Mucosa of gallbladder (tissue), 1 donor: ENCODE measurements at regions not wholly inside any gene's neighbourhood (a gene's known extent, or its start where the extent isn't known, plus 50 kb on each side); places are given as distances from the start of the nearest gene placed in this dataset.

Source experiments
- DNase-seq: peaks from one replicate; pipeline ENCODE4 v3.0.0-alpha.2; 2020; ENCODE audit warnings: low spot score
- donor health status: DM: no; HTN: no; CAD: no.

DNA sequence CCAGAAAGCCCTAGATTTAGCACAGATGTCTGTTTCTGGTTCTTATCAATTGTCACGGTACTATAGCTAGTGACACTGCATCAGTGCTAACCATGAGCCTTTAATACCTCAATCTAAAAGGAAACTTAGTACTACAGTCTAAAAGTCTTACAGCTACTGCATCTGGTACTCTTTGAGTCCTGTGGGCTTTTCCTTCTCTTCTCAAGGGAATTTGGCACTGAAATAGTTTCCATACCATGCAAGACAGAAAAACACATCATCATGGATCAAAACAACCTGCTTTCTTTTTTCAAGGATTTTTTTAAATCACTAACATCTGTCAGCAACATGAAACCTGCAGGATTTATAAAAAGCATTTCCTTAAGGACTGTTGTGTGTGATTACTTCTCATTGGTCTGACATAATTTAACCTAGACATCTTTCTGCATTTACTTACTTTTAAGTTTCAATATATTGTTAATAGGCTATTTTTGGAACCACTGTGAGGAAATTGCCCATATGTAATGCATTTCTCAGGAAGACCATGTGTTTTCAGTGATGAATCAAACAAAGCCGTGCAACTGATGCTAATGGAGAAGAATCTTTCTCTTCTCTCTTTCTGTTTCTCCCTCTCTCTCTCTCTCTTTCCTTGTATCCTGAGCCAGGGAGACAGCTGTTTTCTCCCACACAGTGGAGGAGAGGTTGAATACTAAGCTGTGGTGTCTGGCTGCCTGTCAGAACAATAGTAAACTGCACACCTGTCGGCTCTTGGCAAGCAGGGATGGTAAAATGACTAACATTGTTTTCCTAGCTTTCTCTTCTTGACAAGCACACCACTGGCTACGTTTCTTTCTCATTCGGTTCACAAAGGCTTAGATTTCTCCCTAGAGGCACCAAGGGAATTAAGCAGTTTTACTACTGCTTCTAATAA, 273.4 kb downstream of the CSNK1G3 start:
- no peak for DNase-seq

DNA sequence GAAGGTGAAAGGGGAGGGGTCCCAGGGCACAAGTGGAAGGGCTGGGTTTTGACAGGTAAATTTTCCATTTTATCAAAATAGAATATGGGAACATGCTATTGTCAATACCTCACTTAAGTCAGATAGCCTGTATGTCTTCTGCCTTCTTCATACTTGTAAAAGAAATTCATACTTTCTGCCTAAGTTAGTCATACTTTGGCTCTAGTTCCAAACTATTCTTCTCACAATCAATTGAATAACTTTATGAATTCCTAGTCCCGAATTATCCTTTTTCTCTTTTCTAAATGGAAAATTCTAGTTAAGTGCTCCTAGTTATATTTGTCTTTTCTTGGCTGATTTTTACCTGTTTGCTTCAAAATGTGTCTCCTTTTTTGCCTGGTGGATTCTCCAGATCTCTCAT, 271.4 kb downstream of the CSNK1G3 start:
- DNase-seq: no peak

DNA sequence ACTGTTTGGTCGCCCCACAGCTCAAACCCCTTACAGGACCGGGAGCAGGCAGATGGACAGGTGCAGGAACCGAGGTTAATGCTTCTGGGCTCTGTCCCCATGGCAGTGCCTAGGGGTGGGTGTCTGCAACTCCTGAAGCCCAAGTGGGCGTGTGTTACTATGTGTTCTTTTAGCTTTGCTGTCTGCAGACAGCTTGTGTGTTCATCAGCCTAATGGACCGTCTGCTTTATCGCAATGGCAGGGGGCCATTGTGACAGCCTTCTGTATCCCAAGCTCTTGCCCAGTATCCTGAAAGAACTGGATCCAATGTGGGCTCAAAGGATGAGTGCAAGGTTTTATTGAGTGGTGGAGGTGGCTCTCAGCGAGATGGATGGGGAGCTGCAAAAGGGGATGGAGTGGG, 266.7 kb downstream of the CSNK1G3 start:
- no peak for DNase-seq

DNA sequence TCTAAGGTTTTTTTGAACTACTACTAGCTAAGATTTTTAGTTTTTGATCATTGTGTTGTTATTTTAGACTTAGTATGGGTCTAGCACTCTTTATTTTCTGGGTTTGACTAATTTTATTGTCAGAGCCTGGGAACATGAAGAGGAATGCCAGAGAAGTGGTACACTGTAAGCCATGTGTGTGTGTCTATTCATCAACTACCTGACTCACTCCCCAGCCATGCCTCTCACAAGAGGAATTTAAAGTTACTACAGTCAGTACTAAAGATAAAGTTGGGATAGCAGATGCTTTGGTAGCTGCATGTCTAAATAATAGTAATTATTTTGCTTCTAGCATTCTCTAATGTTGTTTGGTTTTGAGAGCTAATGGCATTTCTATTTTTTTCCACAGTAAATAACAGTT, 264.8 kb downstream of the CSNK1G3 start:
- no peak for DNase-seq

DNA sequence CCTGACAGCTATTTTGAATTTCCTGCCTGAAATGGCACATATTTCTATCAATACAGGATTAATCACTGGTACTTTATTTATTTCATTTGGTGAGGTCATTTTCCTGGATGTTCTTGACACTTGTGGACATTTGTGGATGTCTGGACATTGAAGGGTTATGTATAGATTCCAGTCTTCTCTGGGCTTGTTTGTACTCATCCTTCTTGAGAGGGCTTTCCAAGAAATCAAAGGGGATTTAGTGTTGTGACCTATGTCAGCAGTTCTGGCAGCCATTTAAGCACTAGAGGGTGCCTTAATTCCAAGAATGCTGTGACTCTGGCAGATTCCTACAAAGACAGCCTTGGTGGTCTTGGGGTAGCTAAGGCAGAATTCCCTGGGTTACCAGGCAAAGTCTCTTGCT, 259.7 kb downstream of the CSNK1G3 start:
- DNase-seq: no peak

DNA sequence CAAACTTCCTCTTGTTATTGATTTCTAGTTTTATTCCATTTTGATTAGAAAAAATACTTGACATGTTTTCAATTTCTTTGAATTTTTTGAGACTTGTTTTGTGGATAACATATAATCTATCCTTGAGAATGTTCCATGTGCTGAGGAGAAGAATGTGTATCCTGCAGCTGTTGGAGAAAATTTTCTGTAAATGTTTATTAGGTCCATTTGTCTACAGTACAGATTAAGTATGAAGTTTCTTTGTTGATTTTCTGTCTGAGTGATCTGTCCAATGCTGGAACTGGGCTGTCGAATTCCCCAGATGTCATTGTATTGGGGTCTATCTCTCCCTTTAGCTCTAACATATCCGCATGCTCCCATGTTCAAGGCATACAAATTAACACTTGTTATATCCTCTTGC, 251.2 kb downstream of the CSNK1G3 start:
- DNase-seq: no peak

DNA sequence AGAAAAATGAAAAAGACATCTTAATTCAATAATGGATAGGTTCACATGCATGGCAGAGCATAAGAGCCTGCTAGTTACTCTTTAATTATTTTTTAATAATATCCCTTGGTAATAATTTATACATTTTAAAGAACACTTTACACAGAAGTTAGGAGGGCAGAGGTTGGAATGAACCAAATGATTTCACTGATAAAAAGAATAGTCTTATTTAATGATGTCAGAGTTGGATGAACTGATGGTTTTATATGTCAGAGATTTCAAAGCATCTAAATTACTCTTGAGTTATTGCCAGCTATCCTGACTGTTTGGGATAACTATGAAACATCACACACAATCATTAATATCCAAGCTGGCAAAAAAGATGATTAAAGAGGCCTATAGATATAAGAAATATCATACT, 244.8 kb downstream of the CSNK1G3 start:
- no peak for DNase-seq

DNA sequence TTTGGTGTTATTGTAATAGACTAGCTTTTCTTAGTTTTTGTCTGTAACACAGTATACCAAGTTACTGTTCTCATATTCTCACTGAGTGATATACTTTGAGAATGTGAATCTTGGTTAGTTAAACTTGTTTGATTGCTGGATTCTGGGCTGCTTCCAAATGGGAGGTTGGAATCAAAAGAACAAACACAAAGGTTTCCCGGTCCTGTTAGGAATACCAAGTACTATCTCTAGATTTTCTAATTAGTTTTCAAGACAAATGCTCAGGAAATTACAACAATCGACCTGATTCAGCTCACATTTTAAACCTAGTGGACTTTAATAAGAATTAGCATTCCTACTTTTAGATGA, 244.3 kb downstream of the CSNK1G3 start:
- DNase-seq: no peak

DNA sequence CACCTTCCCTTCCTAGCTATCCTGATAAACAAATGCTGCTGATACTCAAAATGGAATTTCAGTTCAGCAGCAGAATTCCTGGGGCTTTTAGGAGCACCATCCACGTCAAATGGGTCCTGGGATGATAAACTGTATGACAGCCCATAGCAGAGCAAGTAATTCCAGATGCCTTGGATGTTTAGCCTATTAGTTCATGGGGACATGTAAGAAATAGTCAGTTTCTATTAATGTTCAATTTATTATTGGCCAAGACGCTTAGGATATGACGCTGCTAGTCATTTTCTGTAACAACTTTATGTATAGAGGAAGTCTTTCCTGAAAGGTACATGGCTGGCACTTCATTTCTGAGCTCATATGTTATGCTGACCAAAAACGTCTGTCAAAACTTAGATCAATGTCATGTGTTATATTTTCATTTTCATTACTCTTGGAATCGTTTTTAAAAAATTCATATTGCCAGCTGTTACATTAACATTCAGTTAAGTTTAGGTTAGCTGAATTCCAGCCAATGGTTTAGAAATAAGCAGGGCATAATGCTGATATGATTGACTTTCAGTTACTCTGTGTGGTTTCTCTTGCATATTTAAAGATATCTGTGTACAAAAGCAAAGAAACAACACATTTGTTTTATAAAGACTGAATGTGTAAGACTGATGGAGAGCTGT, 243.8 kb downstream of the CSNK1G3 start:
- DNase-seq: no peak

DNA sequence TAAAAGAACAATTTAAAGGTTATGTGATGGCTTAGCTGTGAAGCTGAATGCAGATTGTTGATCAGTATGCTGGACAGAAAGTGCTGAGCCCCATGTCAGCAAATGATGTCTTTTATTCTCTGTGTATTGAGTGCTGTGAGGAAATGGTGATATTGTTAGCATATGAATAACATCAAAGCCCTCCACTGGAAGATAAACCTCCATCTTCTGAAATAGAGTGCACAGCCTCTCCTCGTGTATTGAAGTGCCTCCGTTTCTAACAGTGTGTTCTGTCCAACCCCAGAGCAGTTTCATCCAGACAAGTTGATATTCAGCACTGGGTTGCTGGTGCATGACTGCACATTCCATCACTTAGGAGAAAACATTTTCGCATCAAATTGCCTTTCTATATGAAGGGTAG, 242.9 kb downstream of the CSNK1G3 start:
- DNase-seq: no peak

DNA sequence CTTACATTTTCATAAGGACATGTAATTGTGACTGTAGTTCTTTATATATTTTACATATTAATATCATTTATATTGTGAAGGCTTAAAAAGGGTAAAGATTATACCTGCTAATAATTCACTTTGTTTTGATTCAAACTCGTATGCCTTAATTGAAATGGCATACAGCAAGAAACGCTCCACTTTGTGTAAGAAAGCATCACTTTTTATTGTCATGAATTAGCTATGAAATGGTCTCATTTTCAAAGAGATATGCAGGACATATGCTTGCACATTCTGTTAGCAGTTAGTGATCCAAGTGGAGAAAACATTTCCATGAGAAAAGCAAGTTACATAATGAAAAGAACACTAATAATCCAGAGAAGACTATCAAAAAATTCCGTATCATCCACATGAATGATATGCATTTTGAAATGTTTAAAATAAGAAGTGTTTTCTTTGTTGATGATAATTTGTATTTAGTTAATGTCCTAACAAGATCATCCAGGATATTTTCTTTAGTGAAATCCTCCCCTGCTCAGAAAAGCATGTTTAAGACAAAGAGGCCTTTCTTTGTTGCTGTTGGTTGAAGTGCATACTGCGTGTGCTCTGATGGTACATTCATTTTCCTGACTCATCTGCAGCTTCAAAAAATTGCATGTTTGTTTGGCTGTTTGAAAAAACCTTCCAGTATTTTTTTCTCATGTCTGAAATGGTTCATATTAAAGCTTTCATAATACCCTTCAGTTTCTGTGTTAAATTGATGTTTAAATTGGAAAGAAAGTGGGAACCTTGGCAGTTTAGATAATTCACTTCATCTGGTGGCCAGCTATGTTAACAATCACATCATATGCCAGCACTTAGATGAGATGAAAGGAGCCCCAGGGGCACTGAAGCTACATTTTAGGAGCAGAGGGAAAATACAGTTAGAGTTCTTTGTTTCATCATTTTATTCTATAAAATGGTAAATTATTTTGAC, 242.2 kb downstream of the CSNK1G3 start:
- DNase-seq: no peak

DNA sequence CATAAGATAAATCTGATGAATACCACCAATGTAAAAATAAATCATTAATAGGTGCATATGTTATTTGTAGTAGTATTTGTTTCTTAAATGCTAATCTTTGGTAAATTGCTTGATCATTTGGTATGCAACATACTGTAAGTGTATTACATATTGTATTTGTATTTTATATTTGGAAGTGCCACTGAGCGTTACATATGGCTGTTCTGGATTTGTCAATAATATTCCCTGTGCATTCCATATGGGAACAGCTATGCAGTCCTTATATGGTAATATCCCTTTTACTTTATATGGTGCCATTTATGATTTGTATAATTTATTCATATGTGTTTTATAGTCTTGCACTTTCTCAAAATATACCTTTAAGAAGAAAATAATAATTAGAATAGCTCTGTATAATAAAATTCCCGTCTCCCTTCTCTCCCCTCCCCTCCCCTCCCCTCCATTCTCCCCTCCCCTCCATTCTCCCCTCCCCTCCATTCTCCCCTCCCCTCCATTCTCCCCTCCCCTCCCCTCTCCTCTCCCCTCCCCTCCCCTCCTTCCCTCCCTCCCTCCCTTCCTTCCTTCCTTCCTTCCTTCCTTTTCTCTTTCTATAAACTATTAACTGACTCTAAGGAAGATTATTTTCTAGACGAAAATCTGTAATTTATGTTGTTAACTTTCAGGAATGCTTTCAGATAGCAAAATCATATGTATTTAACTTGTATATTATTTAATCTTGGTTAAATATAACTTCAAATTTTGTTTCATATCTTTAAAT, 241.4 kb downstream of the CSNK1G3 start:
- DNase-seq: no peak

DNA sequence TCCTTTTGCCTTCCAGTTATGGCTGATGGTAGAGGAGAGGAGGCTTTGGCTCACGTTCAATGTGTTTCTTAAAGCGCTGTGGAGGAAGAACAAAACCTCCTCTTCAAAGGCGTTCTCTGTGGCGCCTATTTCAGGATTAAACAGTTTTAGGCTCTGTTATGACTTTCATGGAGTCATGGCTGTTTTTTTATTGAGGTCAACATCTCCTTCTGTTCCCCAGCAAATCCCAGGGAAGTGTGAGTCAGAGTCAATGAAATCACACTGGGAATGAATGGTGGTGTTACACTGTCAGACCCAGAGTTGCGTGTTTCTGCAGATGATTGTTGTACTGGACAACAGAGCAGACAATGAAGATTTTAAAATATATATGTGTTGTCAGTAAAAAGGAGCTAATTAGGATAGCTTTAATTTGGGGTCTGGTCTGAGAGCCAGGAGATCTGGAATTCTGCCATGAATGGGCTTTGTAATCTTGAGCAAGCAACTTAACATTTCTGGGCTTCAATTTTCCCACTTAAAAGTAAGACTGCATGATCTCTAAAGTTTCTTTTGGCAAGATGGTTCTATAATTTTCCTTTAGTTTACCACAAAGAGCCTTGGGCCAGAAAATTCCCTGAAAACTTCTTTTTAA, 240.7 kb downstream of the CSNK1G3 start:
- no peak for DNase-seq

DNA sequence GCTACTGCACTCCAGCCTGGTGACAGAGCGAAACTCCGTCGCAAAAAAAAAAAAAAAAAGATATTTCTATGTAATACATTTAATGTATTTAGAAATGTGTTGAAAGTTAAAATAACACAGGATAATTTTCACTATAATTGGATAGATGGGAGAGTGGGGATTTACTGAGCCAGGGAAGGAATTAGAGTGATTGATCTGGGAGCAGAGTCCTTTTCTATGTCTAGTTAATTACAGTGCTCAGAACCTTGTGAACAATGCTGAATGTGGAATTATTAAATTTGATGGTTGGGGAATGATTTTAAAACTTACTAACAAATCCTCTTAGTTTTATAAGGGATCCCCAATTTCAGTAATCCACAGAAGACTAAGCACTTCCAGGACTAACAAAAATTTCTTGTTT, 239.7 kb downstream of the CSNK1G3 start:
- DNase-seq: no peak

DNA sequence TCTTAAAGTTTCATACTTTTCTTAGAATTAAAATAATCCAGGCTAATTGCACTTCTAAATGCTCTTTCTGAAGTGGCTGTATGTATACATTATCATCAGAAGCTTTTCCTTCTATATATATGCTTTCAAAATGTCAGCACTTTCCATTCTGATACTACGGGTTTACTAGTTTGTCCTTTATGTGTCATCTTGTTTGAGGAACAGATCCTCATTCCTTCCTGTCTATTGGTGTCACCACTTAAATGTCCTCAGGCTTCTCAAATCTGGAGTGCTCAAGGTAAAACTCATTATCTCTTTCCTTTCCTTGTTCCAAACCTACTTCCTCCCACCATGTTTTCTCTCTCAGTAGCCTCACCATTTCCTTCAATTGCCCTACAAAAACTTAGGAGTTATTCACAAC, 236.3 kb downstream of the CSNK1G3 start:
- no peak for DNase-seq

DNA sequence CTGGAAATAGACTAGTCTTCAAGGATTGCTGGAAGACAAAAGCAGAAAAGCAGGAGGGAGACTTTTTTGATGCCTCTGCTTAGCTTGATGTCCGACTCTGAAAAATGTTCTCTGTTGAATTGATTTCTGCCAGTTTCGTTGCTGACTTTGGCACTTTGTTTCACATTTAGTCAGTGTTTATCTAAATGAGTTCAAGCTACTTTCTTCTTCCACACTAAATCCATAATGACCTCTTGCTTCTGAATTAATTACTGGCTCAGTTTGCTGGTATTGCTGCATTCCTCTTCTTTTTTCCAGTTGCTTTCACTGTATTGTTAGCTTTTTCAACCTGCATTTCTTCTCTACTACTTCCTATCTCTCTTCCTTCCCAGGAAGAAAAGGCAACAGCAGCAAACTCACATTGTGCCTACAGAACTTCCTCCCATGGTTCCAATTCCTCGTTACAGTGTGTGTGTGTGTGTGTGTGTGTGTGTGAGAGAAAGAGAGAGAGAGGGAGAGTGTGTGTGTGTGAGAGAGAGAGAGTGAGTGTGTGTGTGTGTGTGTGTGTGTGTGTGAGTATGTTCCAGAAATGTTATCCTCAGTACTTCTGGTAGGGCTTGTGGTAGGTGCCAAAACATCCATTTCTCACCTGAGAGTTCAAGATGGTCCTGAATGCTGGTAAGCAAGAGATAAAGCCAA, 234.8 kb downstream of the CSNK1G3 start:
- no peak for DNase-seq

DNA sequence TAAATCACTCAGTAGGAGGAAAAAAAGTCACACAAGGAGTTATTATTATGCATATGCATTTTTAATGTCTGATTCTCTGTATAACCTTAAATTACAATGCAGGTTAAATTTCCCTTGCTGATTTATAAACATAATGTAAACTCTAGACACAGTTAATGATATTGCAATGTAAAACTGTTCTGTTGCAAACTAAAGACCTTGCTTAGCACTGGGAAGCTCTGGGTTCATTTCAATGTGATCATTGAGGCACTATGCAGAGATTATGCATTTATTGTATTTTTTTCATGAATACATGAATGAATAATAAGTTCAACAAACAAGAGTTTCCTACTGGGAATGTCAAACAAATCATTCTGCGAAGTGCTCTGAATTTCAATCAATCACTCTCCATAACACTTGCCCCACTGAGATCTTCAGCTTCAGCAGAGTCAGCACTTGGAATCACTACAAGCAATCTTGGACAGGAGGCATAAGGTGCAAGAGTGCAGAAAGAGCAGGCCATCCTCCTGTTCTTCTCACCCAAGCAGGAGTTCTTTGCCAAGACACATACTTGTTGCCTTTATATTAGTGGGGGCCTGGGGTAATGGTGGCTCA, 232.1 kb downstream of the CSNK1G3 start:
- DNase-seq: no peak

DNA sequence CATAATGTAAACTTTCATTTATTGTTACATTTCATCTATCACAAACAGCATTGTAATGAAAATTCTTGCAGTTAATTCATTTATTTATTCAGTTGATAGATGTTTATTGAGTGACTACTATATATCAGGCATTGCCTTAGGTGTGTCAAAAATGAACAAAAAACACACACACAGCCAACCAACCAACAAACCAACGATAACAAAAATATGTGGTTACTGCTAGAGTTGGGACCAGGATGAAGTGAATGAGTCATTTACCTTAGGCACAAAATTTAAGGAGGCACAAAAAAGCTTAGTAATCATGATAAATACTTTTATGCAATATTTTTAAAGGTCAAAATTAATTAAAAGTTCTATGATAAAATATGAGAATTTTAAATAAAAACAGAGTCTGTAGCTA, 223.4 kb downstream of the CSNK1G3 start:
- DNase-seq: no peak

DNA sequence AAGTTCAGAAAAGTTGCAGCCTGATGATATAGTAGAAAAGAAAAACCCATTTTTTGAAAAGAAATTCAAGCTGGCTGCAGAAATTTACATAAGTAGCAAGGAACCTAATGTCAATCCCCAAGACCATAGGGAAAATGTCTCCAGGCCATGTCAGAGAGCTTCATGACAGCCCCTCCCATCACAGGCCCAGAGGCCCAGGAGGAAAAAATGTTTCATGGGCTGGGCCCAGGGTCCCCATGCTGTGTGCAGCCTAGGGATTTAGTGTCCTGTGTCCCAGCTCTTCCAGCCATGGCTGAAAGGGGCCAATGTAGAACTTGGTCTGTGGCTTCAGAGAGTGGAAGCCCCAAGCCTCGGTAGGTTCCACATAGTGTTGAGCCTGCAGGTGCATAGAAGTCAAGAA, 220.3 kb downstream of the CSNK1G3 start:
- no peak for DNase-seq

DNA sequence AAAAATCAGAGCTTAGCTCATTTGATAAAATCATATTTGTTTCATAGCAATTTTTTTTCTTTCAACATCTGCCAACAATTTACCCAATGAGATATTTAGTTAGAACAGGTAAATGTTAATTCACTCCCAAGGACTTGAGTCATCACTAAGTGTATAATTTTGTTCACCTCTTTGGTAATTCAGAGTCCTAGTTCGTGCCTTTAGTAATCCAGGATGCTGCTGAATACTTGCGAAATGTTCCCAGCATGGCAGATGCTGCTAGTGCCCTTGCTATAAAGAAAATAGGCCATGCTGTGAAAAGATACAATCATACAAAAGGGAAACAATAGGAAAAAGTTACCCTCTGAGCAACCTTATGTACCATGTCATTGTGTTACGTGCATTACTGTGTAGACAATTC, 210.5 kb downstream of the CSNK1G3 start:
- DNase-seq: no peak
